OCI-LY7 (cell line): ENCODE measurements at regions not wholly inside any gene's neighbourhood (a gene's known extent, or its start where the extent isn't known, plus 50 kb on each side); places are given as distances from the start of the nearest gene placed in this dataset.

ENCODE experiments used
- EZH2phosphoT487 ChIP-seq: fragments of 200-600 bp; sonication (generic); IDR thresholded peaks from 2 replicates; pipeline ENCODE4 v1.6.1; 2018; ENCODE audit warnings: low read depth, borderline replicate concordance, mild to moderate bottlenecking, mixed run types, antibody characterized with exemption, low read length, moderate library complexity, mixed read lengths
- TF ChIP-seq, protein P1 (sequence below): fragments of 200-600 bp; sonication (generic); conservative IDR thresholded peaks from 2 replicates; pipeline ENCODE4 v1.5.1; 2014; ENCODE audit warnings: mild to moderate bottlenecking, antibody characterized with exemption, low read length, moderate library complexity, mixed read lengths

DNA sequence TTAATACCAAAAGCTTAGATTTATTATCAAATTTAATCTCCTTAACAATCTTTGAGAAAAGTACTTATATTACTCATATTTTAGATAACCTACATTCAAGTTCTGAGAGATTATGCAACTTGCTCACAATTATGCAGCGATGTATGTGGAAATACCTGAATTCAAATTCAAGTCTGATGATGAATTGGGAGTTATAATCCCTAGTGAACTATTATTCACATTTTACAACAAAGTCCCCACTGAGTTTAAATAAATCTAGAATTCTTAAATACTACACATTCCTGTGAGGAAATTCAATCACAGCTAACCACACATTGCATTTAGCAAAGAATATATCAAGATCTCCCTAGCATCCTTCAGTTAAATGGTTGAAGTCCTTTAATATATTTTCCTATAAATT, 278.4 kb downstream of the NOL4 start:
- TF ChIP-seq, protein P1, sequence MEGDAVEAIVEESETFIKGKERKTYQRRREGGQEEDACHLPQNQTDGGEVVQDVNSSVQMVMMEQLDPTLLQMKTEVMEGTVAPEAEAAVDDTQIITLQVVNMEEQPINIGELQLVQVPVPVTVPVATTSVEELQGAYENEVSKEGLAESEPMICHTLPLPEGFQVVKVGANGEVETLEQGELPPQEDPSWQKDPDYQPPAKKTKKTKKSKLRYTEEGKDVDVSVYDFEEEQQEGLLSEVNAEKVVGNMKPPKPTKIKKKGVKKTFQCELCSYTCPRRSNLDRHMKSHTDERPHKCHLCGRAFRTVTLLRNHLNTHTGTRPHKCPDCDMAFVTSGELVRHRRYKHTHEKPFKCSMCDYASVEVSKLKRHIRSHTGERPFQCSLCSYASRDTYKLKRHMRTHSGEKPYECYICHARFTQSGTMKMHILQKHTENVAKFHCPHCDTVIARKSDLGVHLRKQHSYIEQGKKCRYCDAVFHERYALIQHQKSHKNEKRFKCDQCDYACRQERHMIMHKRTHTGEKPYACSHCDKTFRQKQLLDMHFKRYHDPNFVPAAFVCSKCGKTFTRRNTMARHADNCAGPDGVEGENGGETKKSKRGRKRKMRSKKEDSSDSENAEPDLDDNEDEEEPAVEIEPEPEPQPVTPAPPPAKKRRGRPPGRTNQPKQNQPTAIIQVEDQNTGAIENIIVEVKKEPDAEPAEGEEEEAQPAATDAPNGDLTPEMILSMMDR: no peak
- TF ChIP-seq EZH2phosphoT487: no peak
